HepG2 (cell line): ENCODE measurements at regions not wholly inside any gene's neighbourhood (a gene's known extent, or its start where the extent isn't known, plus 50 kb on each side); places are given as distances from the start of the nearest gene placed in this dataset.

Experiments
- ATAC-seq: fragments of 200-7000 bp; cut with Tn5 transposase; 3 replicates; pipeline ENCODE4 v1.9.1; 2020; ENCODE audit warnings: mild to moderate bottlenecking, moderate library complexity
- BruUV-seq: library from RNA; stranded (reverse); fragments of 400-500 nt; replicated peaks from 2 replicates; lab custom pipeline; 2021; lab: Mats Ljungman, UMichigan
- CTCF ChIA-PET: fragments of 300-600 bp; formaldehyde crosslinking; extraction: SDS; loops from one replicate; lab custom pipeline; 2021; ENCODE audit warnings: low total read pairs, inconsistent platforms, low intra/inter-chr PET ratio; lab: Yijun Ruan, JAX
- POLR2A ChIA-PET: fragments of 350-600 bp; sonication (Branson Sonifier 250); formaldehyde crosslinking; loops from one replicate; lab custom pipeline; 2020; ENCODE audit warnings: antibody characterized with exemption, inconsistent platforms; lab: Yijun Ruan, JAX
- DNase-seq: peaks from one replicate; pipeline ENCODE4 v3.0.0-alpha.2; 2015; ENCODE audit warnings: low spot score
- FAIRE-seq: peaks from 3 replicates; lab custom pipeline; 2011; peaks lifted over from hg19 to GRCh38; lab: Jason Lieb, UNC
- H2AFZ ChIP-seq: one replicate; pipeline ENCODE4 v1.6.1; 2011; ENCODE audit warnings: low read length, inconsistent platforms
- H3K27ac ChIP-seq: fragments of 300-600 bp; 3 replicates; pipeline ENCODE4 v1.8.0; 2011; ENCODE audit warnings: mixed run types, mild to moderate bottlenecking, mixed read lengths, low read length, inconsistent platforms; ENCODE audit not compliant: insufficient read depth; ENCODE audit errors: extremely low read length
- H3K27me3 ChIP-seq, 2 experiments: fragments of 200-600 bp in 1 of 2; 2 replicates in 1 of 2; 3 replicates in 1 of 2; pipeline versions ENCODE4 v1.6.0 to v1.8.0; 2011; ENCODE audit warnings: low read length in 2 of 2, mild to moderate bottlenecking in 2 of 2, moderate library complexity in 2 of 2, inconsistent platforms in 1 of 2; ENCODE audit not compliant: insufficient read depth in 2 of 2, control insufficient read depth in 1 of 2
- H3K36me3 ChIP-seq, 2 experiments: fragments of 200-600 bp in 1 of 2; replicated peaks in 1 of 2; 2 replicates in 1 of 2; 3 replicates in 1 of 2; pipeline versions ENCODE4 v1.5.1 to v1.8.0; 2011; ENCODE audit warnings: low read length in 2 of 2, inconsistent platforms in 1 of 2; ENCODE audit not compliant: insufficient read depth in 2 of 2, control insufficient read depth in 1 of 2
- H3K4me1 ChIP-seq: 2 replicates; pipeline ENCODE4 v1.5.1; 2012; ENCODE audit warnings: low read length, inconsistent platforms; ENCODE audit not compliant: insufficient read depth
- H3K4me2 ChIP-seq: 2 replicates; pipeline ENCODE4 v1.6.0; 2011; ENCODE audit warnings: low read depth, low read length, inconsistent platforms
- H3K4me3 ChIP-seq, 3 experiments: fragments of 200-600 bp in 1 of 3; sonication (generic), shearing (Covaris generic) in 1 of 3; replicated peaks in 1 of 3; 2 replicates each; pipeline ENCODE4 v1.5.1; 2011 to 2016; ENCODE audit warnings: low read length in 3 of 3, inconsistent platforms in 2 of 3, low read depth in 2 of 3, mild to moderate bottlenecking in 2 of 3, control low read depth in 1 of 3, mixed read lengths in 1 of 3; ENCODE audit not compliant: insufficient read depth in 1 of 3
- H3K79me2 ChIP-seq: one replicate; pipeline ENCODE4 v1.6.1; 2011; ENCODE audit warnings: low read length, inconsistent platforms; ENCODE audit not compliant: insufficient read depth
- H3K9ac ChIP-seq: 2 replicates; pipeline ENCODE4 v1.6.0; 2011; ENCODE audit warnings: mild to moderate bottlenecking, low read depth, low read length, inconsistent platforms; ENCODE audit not compliant: insufficient read depth
- H3K9me3 ChIP-seq: 2 replicates; pipeline ENCODE4 v1.5.1; 2012; ENCODE audit warnings: mild to moderate bottlenecking, low read length
- H4K20me1 ChIP-seq: 2 replicates; pipeline ENCODE4 v1.6.0; 2011; ENCODE audit warnings: inconsistent platforms, mild to moderate bottlenecking, low read length, moderate library complexity; ENCODE audit not compliant: insufficient read depth
- ASH2L ChIP-seq: fragments of 300-600, 200-600 bp; sonication (generic); IDR thresholded peaks from 2 replicates; pipeline ENCODE4 v1.7.0; 2017; ENCODE audit warnings: low read depth, mild to moderate bottlenecking, moderate library complexity, mixed read lengths, low read length; ENCODE audit not compliant: insufficient read length
- CBX1 ChIP-seq: IDR thresholded peaks from one replicate; pipeline ENCODE4 v1.6.1; 2016; ENCODE audit warnings: antibody characterized with exemption, low read depth
- SIX4 ChIP-seq: sonication (generic); formaldehyde crosslinking; IDR thresholded peaks from 2 replicates; pipeline ENCODE4 v1.4.0; 2020; ENCODE audit warnings: missing genetic modification reagents
- ZBTB42 ChIP-seq: sonication (generic); formaldehyde crosslinking; IDR thresholded peaks from 2 replicates; pipeline ENCODE4 v1.5.0; 2020; ENCODE audit warnings: mild to moderate bottlenecking, missing genetic modification reagents
- ZNF232 ChIP-seq: sonication (generic); formaldehyde crosslinking; IDR thresholded peaks from 2 replicates; pipeline ENCODE4 v1.4.0; 2020; ENCODE audit warnings: missing genetic modification reagents, borderline replicate concordance
- ZNF33A ChIP-seq: sonication (generic); formaldehyde crosslinking; IDR thresholded peaks from 2 replicates; pipeline ENCODE4 v1.5.1; 2020; ENCODE audit warnings: missing genetic modification reagents, mild to moderate bottlenecking, moderate library complexity, borderline replicate concordance
- ZNF543 ChIP-seq: sonication (generic); formaldehyde crosslinking; IDR thresholded peaks from 2 replicates; pipeline ENCODE4 v1.4.0; 2020; ENCODE audit warnings: mild to moderate bottlenecking, missing genetic modification reagents
- ZNF615 ChIP-seq: sonication (generic); formaldehyde crosslinking; IDR thresholded peaks from 2 replicates; pipeline ENCODE4 v1.5.0; 2020; ENCODE audit warnings: mild to moderate bottlenecking, missing genetic modification reagents, borderline replicate concordance
- ZNF777 ChIP-seq: sonication (generic); formaldehyde crosslinking; IDR thresholded peaks from 2 replicates; pipeline ENCODE4 v1.4.0; 2020; ENCODE audit warnings: missing genetic modification reagents
- WGBS: methylation state at CpG from one replicate; pipeline ENCODE4 v1.1.6; 2017; ENCODE audit warnings: low lambda C conversion rate; 5-methylcytosine and 5-hydroxymethylcytosine counted together
- in situ Hi-C: cut with HindIII; loops from 2 replicates; pipeline ENCODE4 v1.10.0; 2017; ENCODE audit warnings: low pct_unique_long_range_greater_than_20kb; ENCODE audit not compliant: extremely low pct_ligation_motif_present
- intact Hi-C: fragments of 100-400 bp; cut with micrococcal nuclease; formaldehyde crosslinking; loops from one replicate; pipeline ENCODE4 v1.10.0; 2022; ENCODE audit not compliant: unreplicated experiment
- TF ChIP-seq, protein P1 (sequence below): sonication (generic); formaldehyde crosslinking; IDR thresholded peaks from 2 replicates; pipeline ENCODE4 v1.5.1; 2020; ENCODE audit warnings: missing genetic modification reagents, mild to moderate bottlenecking, borderline replicate concordance

DNA sequence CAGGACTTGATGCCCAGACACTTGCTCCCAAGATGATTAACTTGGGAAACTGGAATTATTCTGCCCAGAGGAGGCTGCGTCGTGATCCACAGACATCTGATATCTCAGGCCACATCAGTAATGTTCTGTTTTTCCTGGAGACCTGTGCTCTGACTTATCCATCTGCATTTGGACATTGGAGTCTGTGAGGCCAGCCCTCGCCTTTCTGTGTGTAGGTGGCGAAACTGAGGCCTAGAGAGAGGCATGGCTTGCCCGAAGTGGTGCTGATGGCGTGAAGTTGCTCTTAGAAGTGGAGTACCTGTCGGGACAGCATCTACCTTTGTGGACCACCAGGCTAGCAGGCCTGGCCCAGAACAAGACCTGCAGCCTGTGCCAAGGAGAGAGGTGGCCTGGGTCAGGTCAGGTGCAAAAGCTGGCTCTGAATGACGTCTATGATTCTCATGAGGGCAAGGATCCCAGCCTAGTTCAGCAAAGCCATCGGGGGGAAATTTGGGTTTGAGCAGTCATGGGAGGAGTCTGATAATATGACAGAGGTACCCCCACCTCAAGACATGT lies 186.8 kb upstream of the ZNF469 start:
- no peaks in the 10 kb centered on the region for H3K36me3 ChIP-seq
- ChIA-PET CTCF (no interaction called here), POLR2A (no interaction called here)
- no peak for FAIRE-seq
- no peak overlapping the region for H3K27ac ChIP-seq
- H3K9ac ChIP-seq = no peak overlapping the region
- no peak overlapping the region for H3K4me3 ChIP-seq
- H3K9me3 ChIP-seq = no peaks in the 10 kb centered on the region
- peaks cover 17 to 60% of the 10 kb centered on the region in 2 experiments; a peak in 4 of 5 replicates for H3K27me3 ChIP-seq
- in situ Hi-C loops (loop anchor here (5.0 to 10.0 kb wide), 2 partner anchors 111 to 239 kb away; no protein-coding TSS in a partner anchor), intact Hi-C loops (loop anchor here (2.0 kb wide), 1 partner anchor 241 kb away; no protein-coding TSS in a partner anchor)
- TF ChIP-seq, protein P1, sequence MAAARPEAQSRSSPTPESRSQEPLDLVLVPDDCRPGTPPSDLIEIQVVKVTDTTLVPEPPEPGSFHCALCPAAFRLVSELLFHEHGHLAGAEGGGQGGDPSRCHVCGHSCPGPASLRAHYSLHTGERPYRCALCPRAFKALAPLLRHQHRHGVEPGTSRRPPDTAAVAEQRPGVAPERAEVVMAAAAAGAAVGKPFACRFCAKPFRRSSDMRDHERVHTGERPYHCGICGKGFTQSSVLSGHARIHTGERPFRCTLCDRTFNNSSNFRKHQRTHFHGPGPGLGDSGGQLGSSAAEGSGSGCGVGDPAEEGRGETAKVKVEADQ = no peak
- TF ChIP-seq ZNF777 (CRISPR knock-in tag) (no peak), ZBTB42 (CRISPR knock-in tag) (no peak), ZNF33A (CRISPR knock-in tag) (no peak), CBX1 (no peak), SIX4 (no peak), ZNF232 (CRISPR knock-in tag) (no peak), ZNF543 (CRISPR knock-in tag) (no peak), ZNF615 (CRISPR knock-in tag) (no peak), ASH2L (no peak)
- H4K20me1 ChIP-seq = no peaks in the 10 kb centered on the region
- BruUV-seq = no TSS peak
- H3K4me1 ChIP-seq = peaks cover 7% of the 10 kb centered on the region; the same call in 1 of the 2 replicates
- 38% methylated on average over 4 of the region's 9 CpGs for WGBS
- no peaks in the 10 kb centered on the region for H3K79me2 ChIP-seq
- no peak overlapping the region for H3K4me2 ChIP-seq
- no peak for ATAC-seq
- H2AFZ ChIP-seq = no peak overlapping the region
- DNase-seq = no peak
